PC-3 (cell line): ENCODE measurements at regions not wholly inside any gene's neighbourhood (a gene's known extent, or its start where the extent isn't known, plus 50 kb on each side); places are given as distances from the start of the nearest gene placed in this dataset.

Experiments
- ATAC-seq: fragments of 200-7000 bp; cut with Tn5 transposase; 2 replicates; pipeline ENCODE4 v1.9.1; 2020; ENCODE audit warnings: mild to moderate bottlenecking, moderate library complexity
- BruUV-seq: library from RNA; stranded (reverse); fragments of 400-500 nt; replicated peaks from 2 replicates; lab custom pipeline; 2021; lab: Mats Ljungman, UMichigan
- CTCF ChIA-PET: fragments of 300-600 bp; sonication (Branson Sonifier 250); formaldehyde crosslinking; loops from one replicate; lab custom pipeline; 2022; ENCODE audit warnings: antibody characterized with exemption; lab: Charles Lee
- POLR2A ChIA-PET: fragments of 300-600 bp; sonication (Branson Sonifier 250); formaldehyde crosslinking; loops from one replicate; lab custom pipeline; 2022; ENCODE audit warnings: antibody characterized with exemption; ENCODE audit not compliant: unreplicated experiment; lab: Charles Lee
- DNase-seq: peaks from one replicate; pipeline ENCODE4 v3.0.0-alpha.2; 2015
- H2AFZ ChIP-seq: fragments of 300-600 bp; sonication (generic); 2 replicates; pipeline ENCODE4 v1.6.0; 2016; ENCODE audit warnings: antibody characterized with exemption, low read length
- H3F3A ChIP-seq: fragments of 300-600 bp; sonication (generic); one replicate; pipeline ENCODE4 v1.6.0; 2017; ENCODE audit warnings: antibody characterized with exemption, low read length, control low read depth, mild to moderate bottlenecking; ENCODE audit not compliant: unreplicated experiment
- H3K27ac ChIP-seq: fragments of 300-600 bp; sonication (generic); 2 replicates; pipeline ENCODE4 v1.5.1; 2016; ENCODE audit warnings: mild to moderate bottlenecking, low read length
- H3K27me3 ChIP-seq: fragments of 300-600 bp; sonication (generic); 2 replicates; pipeline ENCODE4 v1.6.1; 2016; ENCODE audit warnings: low read length, mixed read lengths
- H3K36me3 ChIP-seq: fragments of 300-600 bp; sonication (generic); 2 replicates; pipeline ENCODE4 v1.6.1; 2016; ENCODE audit warnings: low read depth, mixed run types, low read length, mixed read lengths
- H3K4me1 ChIP-seq: fragments of 300-600 bp; sonication (generic); 2 replicates; pipeline ENCODE4 v1.5.1; 2016; ENCODE audit warnings: low read length; ENCODE audit not compliant: insufficient read depth
- H3K4me2 ChIP-seq: fragments of 300-600 bp; sonication (generic); 2 replicates; pipeline ENCODE4 v1.6.0; 2016; ENCODE audit warnings: low read length
- H3K4me3 ChIP-seq: fragments of 300-600 bp; sonication (generic); 2 replicates; pipeline ENCODE4 v1.5.1; 2016; ENCODE audit warnings: mild to moderate bottlenecking, low read length, mixed read lengths
- H3K79me2 ChIP-seq: fragments of 300-600 bp; sonication (generic); 2 replicates; pipeline ENCODE4 v1.6.1; 2017; ENCODE audit warnings: low read length, mixed read lengths
- H3K9ac ChIP-seq: fragments of 300-600 bp; sonication (generic); 2 replicates; pipeline ENCODE4 v1.6.0; 2016; ENCODE audit warnings: mild to moderate bottlenecking, low read length
- H3K9me2 ChIP-seq: fragments of 300-600 bp; sonication (generic); replicated peaks from 2 replicates; pipeline ENCODE4 v1.6.1; 2016; ENCODE audit warnings: mixed run types, low read length, mixed read lengths
- H3K9me3 ChIP-seq: fragments of 300-600 bp; sonication (generic); 2 replicates; pipeline ENCODE4 v1.6.1; 2016; ENCODE audit warnings: low read length, mixed read lengths
- H4K20me1 ChIP-seq: fragments of 300-600 bp; sonication (generic); 2 replicates; pipeline ENCODE4 v1.6.1; 2016; ENCODE audit warnings: low read length, mixed read lengths
- CTCF ChIP-seq: fragments of 300-600 bp; sonication (generic); conservative IDR thresholded peaks from 2 replicates; pipeline ENCODE4 v1.5.1; 2017; ENCODE audit warnings: antibody characterized with exemption, low read depth, mild to moderate bottlenecking, low read length
- EZH2 ChIP-seq: fragments of 300-600 bp; sonication (generic); IDR thresholded peaks from one replicate; pipeline ENCODE4 v1.6.1; 2017; ENCODE audit warnings: antibody characterized with exemption, mild to moderate bottlenecking, low read length; ENCODE audit not compliant: unreplicated experiment
- EZH2phosphoT487 ChIP-seq: fragments of 300-600 bp; sonication (generic); IDR thresholded peaks from 2 replicates; pipeline ENCODE4 v1.6.1; 2018; ENCODE audit warnings: mild to moderate bottlenecking, antibody characterized with exemption, low read length, borderline replicate concordance
- intact Hi-C: fragments of 100-400 bp; cut with micrococcal nuclease; formaldehyde crosslinking; loops from 2 replicates; pipeline ENCODE4 v1.9.0; 2023

DNA sequence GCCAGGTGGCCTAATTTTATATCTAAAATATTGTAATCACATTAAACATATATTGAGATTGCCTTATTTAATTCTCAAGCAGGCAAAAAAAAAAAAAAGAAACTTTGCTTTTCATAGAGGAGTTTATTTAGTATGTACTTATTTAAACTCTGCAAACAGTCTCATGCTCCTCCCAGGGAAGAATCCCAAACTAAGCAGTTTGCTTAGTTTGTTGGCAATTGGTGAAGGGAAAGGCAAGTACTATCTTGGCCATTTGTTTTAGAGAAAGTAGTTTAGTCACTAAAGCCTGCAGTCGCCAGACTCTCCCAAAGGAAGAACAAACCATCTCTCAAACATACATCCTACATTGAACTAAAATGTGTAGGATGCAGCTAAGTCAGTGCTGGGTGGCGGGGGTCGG is 226.8 kb downstream of the CDC14C start:
- H3K27ac ChIP-seq, result no peak overlapping the region
- no peaks in the 10 kb centered on the region for H3K79me2 ChIP-seq
- no peak overlapping the region for H2AFZ ChIP-seq
- H3K9ac ChIP-seq, result no peak overlapping the region
- TF ChIP-seq CTCF (no peak), EZH2phosphoT487 (no peak), EZH2 (no peak)
- ChIA-PET CTCF (no interaction called here), POLR2A (no interaction called here)
- H3K27me3 ChIP-seq, result peaks cover 28% of the 10 kb centered on the region
- H3F3A ChIP-seq, result no peaks in the 10 kb centered on the region
- no peaks in the 10 kb centered on the region for H3K36me3 ChIP-seq
- no peak overlapping the region for H3K4me2 ChIP-seq
- no TSS peak for BruUV-seq
- no peaks in the 10 kb centered on the region for H3K9me3 ChIP-seq
- intact Hi-C loops, result no loop called here
- H3K4me3 ChIP-seq, result no peak overlapping the region
- ATAC-seq (no peak), DNase-seq (no peak)
- no peaks in the 10 kb centered on the region for H3K9me2 ChIP-seq
- H4K20me1 ChIP-seq, result no peaks in the 10 kb centered on the region
- no peaks in the 10 kb centered on the region for H3K4me1 ChIP-seq

GRCh38 chr7:49158321-49158720 is 234.0 kb downstream of the CDC14C start:
- Histone ChIP-seq H3K27me3 (no peaks in the 10 kb centered on the region), H3K9ac (no peak overlapping the region), H3K9me3 (no peaks in the 10 kb centered on the region), H3K4me1 (no peaks in the 10 kb centered on the region), H3K79me2 (no peaks in the 10 kb centered on the region), H2AFZ (no peak overlapping the region), H3K27ac (no peak overlapping the region), H3K4me2 (no peak overlapping the region), H3K9me2 (no peaks in the 10 kb centered on the region), H3K4me3 (no peak overlapping the region), H4K20me1 (no peaks in the 10 kb centered on the region), H3F3A (no peaks in the 10 kb centered on the region), H3K36me3 (no peaks in the 10 kb centered on the region)
- no peak for TF ChIP-seq CTCF
- no peak for TF ChIP-seq EZH2phosphoT487
- TF ChIP-seq EZH2, result no peak
- no peak for ATAC-seq
- POLR2A ChIA-PET, result no interaction called here
- CTCF ChIA-PET, result no interaction called here
- BruUV-seq, result no TSS peak
- intact Hi-C loops, result no loop called here
- no peak for DNase-seq

GRCh38 chr7:49159536-49159935 is 235.2 kb downstream of the CDC14C start:
- POLR2A ChIA-PET, result no interaction called here
- Histone ChIP-seq H3K9ac (no peak overlapping the region), H3K4me1 (no peaks in the 10 kb centered on the region), H3K9me3 (no peaks in the 10 kb centered on the region), H3K27ac (no peak overlapping the region), H4K20me1 (no peaks in the 10 kb centered on the region), H3F3A (no peaks in the 10 kb centered on the region), H3K27me3 (no peaks in the 10 kb centered on the region), H3K4me2 (no peak overlapping the region), H3K9me2 (no peaks in the 10 kb centered on the region), H3K4me3 (no peak overlapping the region), H2AFZ (no peak overlapping the region), H3K79me2 (no peaks in the 10 kb centered on the region), H3K36me3 (no peaks in the 10 kb centered on the region)
- BruUV-seq, result no TSS peak
- intact Hi-C loops, result no loop called here
- CTCF ChIA-PET, result no interaction called here
- no peak for TF ChIP-seq EZH2
- ATAC-seq, result no peak
- DNase-seq, result no peak
